GM03348 (cell line): ENCODE measurements at regions not wholly inside any gene's neighbourhood (a gene's known extent, or its start where the extent isn't known, plus 50 kb on each side); places are given as distances from the start of the nearest gene placed in this dataset.
"Not testable (repeated sequence)": the region's sequence is repeated elsewhere in the genome, so short reads cannot be mapped to it uniquely, and the experiment has no call there.

Experiments
- DNase-seq: peaks from one replicate; pipeline ENCODE4 v3.0.0; 2012; ENCODE audit warnings: low spot score

- DNase-seq = no peak
Measured at GRCh38 chrX:97858592-97858991, 974.9 kb downstream of the RPA4 start.

DNA sequence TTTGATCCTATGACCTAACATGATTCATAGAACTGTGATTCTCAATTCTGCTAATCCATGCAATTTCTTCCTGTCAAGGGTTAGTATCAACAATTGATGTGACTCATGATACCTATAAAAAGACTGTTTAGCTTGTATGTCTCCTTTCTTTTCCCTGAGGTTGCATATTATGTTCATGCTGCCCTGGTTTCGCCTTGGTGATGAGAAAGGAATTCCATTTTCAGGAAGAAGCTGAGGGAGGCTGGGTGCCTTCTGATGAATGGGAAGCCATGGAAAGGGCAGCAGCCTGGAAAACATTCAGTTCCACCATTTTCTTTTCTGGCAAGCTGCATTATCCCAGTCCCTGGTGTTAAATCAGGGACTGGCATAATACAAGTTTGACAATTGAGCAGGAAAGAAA, 976.5 kb downstream of the RPA4 start:
- no peak for DNase-seq

DNA sequence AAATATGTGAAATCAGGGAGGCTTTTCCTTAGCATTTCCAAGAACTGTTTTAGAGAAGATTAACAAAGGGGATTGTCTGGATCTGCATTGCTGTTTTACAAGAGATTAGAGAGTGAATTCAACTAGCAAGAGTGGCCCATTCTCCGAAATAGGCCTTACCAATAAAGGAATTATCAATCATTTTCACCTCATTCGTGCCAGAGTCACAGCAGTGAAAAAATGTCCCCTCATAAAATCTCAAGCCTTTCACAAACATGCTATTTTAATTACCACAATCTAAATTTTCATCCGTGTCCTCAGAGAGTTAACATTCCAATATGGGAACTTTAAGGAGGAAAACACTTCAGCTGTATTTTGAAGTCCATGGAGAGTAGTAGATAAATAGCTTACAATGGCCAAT, 979.6 kb downstream of the RPA4 start:
- no peak for DNase-seq

- no peak for DNase-seq
Measured at GRCh38 chrX:97867266-97867665, 983.6 kb downstream of the RPA4 start.

- peak; percentile 13 for DNase-seq
Measured at GRCh38 chrX:97876697-97877407, 993.1 kb downstream of the RPA4 start.

DNA sequence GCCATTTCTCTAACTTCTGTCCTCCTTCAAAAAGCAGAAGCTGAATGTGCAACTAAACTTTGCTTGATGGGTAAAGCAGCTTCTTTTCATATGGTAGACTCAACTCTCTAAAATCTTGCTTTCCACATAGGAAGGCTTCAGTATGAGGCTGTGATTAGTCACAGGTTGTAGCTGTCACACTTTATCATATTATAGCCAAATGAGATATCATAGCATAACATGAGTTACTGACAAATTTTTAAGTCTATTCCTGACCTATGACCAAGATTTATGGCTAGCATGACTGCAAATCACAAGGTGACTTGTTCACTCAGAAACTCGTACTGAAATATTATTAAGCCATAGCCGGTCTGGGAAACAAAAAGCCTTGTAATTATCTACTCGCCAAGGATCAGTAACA, 998.6 kb downstream of the RPA4 start:
- no peak for DNase-seq

DNA sequence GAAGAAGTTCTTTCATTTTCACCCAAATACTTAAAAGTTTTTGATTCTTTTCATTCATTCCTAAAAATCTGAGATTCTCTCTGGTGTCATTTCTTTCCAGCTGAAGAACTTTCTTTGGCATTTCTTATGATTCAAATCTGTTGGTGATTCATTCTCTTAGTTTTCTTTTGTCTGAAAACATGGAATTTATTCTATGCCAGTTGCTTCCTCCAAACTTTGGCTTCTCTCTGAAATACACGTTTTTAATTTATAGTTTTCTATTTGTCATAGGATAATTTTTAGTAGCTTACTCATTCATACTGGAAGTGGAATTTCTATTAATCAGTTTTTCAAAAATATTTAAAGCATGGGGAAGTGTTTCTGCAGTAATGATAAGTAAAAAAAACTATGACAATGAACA, 1012.0 kb downstream of the RPA4 start:
- DNase-seq = peak; percentile 9

DNA sequence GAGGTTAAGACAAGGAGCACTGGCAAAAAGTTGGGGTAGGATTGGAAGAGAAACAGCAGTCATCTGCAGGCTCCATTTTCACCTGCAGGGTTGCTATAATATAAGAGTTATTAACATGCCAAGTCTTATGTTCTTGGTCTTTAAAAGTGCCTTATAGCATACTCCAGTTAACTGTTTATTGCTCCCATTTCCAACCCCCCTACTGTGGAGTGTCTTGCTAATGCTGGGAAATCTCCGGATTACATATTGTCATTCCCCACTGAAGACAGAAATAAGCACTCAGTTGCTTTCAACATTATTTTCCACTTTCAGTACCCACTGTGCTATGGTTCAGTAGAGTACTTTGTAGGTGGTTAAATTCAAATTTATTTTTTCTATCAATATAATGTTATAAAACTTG, 1014.3 kb downstream of the RPA4 start:
- DNase-seq = no peak

GRCh38 chrX:97898798-97899197, 1015.1 kb downstream of the RPA4 start:
- peak; percentile 40 for DNase-seq

GRCh38 chrX:97907791-97908190, 1024.1 kb downstream of the RPA4 start:
- no peak for DNase-seq

DNA sequence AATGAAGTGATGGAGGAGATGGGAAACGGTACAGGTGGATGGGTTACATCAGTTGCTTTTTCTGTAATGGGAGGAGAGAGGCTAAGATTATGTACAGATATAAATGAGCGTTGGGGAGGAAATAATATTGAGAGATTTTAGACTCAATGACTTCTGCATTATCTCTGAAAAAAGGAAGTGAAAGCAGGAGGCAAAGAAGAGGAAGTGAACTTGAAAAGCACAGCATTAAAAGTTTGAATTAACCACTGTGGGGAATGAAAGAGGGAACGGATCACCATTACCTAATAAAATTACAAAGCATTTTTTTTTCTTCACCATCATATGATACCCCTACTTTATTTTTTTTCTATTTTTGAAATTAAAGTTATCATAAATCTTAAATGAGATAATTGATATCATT, 1025.5 kb downstream of the RPA4 start:
- no peak for DNase-seq

DNA sequence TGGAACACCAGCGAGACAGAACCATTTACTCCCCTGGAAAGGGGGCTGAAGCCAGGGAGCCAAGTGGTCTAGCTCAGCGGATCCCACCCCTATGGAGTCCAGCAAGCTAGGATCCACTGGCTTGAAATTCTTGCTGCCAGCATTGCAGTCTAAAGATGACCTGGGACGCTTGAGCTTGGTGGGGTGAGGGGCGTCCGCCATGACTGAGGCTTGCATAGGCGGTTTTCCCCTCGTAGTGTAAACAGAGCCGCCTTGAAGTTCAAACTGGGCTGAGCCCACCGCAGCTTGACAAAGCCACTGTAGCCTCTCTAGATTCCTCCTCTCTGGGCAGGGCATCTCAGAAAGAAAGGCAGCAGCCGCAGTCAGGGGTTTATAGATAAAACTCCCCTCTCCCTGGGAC, 1031.7 kb downstream of the RPA4 start:
- DNase-seq = not testable (repeated sequence)

GRCh38 chrX:97921223-97921622, 1037.5 kb downstream of the RPA4 start:
- DNase-seq = not testable (repeated sequence)

DNA sequence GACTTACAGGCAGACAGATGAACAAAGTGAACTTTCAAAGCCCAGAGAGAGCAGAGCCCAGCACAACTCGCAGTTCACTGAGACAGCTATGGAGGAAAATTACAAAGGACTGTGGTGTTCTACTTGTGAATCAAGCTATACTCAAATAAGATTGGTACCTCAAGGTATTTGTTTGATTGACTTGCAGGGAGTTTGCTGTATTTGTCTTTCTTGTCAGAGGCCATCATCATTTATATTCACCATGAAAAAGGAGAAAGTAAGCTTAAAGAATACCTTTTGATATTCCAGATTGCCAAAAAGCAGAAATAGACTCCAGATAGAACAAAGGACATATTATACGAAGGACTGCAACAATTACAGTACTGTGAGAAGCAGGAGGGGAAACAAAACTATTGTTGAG, 1047.9 kb downstream of the RPA4 start:
- DNase-seq = no peak

DNA sequence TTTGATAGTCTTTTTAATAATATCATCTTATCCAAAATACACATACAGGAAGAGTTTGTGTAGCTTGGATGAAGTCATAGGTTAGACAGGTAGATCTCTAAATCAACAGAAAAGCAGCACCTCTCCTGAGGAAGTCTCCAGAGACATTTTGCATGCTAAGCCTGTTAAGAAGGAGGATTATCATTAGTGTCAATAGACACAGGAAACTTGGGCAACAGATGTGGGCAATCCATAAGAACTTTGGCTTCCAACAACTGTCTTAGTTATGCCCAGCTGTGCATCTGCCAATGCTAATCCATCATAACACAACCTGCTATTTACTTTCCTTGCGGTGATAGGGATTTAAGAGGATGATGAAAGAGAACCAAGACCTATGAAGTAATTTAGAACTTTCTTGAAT, 1052.6 kb downstream of the RPA4 start:
- DNase-seq = no peak

GRCh38 chrX:97938706-97939105, 1055.0 kb downstream of the RPA4 start:
- no peak for DNase-seq

GRCh38 chrX:97968376-97969163, 1084.9 kb downstream of the RPA4 start:
- DNase-seq = no peak

DNA sequence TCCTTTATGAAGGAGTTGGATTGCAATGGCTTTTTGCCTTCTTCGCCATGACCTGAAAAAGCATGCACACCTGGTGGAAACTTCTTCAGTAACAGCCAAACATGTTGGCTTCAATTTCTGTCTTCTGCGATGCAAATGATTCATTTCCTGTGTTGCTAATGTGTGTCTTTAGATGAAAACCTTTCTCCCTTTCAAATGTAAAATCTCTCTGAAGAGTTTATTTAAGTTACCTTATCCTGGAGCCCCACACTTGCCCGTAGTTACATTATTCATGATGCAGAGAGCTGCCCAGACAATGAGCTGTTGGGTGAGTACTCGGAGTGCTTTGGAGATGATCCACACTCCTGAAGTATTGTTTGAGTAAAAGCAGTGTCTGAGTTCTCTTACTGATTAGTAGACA, 1100.9 kb downstream of the RPA4 start:
- no peak for DNase-seq

- DNase-seq = no peak
Measured at GRCh38 chrX:97985096-97985495, 1101.4 kb downstream of the RPA4 start.

- DNase-seq = no peak
Measured at GRCh38 chrX:97987979-97988378, 1104.3 kb downstream of the RPA4 start.

DNA sequence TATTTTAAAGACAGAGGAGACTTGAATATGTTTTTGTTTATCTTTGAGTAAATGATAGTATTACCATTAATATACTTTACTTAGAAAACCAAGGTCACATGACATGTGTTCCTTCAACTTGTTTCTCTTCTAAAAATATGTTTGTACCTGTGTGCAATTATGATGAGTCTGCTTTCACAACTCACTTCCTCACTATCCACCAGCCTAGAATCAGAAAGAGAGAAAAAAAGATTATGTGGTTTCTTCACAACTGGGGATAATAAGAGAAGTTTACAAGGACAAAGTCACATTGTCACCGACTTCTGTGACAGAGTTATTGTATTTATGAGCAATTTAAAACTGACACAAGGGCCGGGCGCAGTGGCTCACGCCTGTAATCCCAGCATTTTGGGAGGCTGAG, 1112.1 kb downstream of the RPA4 start:
- DNase-seq = no peak

DNA sequence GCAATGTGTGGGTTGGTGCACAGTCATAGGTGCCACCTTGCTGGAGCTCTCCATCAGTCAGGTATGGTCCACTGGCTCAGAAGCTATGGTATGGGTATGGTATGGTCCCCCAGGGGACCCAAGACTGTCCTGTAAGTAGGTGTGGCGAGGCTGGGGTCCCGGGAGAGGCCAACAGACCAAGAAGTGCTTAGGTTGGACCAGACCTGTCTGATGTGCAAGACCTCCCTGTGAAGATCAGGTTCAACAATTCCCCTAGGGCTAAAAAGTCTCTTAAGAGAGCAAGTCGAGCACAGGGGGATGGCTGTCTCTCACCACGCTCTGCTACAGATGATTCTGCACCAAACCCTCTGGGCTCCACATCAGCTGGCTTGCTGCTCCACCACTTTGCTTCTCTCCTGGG, 1145.0 kb downstream of the RPA4 start:
- no peak for DNase-seq

DNA sequence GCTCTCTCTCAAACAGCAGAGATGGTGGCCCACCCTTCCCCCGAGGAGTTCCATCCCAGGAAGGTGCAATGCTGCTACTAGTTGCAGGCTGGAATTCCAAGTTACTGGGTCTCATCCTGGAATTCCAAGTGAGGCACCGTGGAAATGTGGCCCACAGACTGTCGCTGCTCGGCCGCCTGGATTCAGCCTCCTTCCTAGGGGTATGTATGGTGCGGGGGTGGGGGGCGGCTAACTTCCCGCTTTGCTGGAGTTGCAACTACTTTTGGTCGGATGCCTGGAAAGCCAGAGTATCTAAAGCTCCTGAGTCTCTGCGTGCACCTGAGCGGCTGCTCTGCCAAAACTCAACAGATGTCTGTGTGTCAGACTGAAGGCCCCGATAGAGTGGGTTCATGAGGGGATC, 1146.2 kb downstream of the RPA4 start:
- DNase-seq = no peak

DNA sequence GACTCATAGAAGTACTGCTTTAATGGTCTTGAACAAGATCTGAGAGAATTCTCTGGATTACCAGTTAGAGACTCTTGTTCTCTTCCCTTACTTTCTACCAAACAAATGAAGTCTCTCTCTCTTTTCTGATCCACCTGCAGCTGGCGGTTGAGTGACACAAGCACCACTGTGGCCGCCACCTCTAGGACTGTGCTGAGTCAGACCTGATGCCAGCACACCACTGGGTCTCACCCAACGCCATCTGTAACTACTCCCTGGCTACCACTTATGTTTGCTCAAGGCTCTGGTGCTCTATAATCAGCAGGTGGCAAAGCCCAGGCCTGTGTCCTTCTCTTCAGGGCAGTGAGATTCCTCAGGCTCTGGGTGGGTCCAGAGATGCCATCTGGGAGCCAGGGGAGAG, 1173.5 kb downstream of the RPA4 start:
- no peak for DNase-seq
